ENCODE measurements at regions not wholly inside any gene's neighbourhood (a gene's known extent, or its start where the extent isn't known, plus 50 kb on each side); places are given as distances from the start of the nearest gene placed in this dataset.

DNA sequence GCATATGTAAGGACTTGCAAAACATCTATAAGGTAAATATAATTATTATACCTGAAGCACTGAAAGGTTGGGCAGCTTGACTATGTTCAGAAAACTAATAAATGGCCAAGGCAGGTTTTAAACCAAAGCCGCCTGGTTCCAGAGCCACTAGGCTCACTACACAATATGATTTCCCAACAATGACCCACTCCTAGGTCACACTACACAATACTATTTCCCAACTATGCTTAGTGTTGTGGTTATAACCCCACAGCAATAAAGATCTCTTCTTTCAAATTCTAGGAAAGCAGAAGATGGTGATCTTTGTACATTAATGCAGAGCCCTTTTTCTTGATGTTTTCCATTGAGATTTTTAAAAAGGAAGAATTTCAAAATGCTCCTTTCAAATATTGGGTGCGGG lies 180.4 kb downstream of the CYRIA start:
- H3K9ac ChIP-seq (ENCODE audit: low read depth, low read length): no peak overlapping the region
- dilution Hi-C loops (cut with HindIII; ENCODE audit: low sequenced_read_pairs, unreplicated experiment): no loop called here
- H2BK5ac ChIP-seq (ENCODE audit: low read depth, low read length, poor library complexity, severe bottlenecking): no peak overlapping the region
- intact Hi-C loops (cut with micrococcal nuclease): loop anchor here (5.0 kb wide), 1 partner anchor 848 kb away; no protein-coding TSS in a partner anchor
- H3K18ac ChIP-seq (ENCODE audit: low read depth, low read length): no peak overlapping the region
- ATAC-seq (ENCODE audit: low read depth) (no peak), DNase-seq (no peak)
- H3K4me2 ChIP-seq (ENCODE audit: low read depth, low read length): no peak overlapping the region
- no peak overlapping the region for H2BK120ac ChIP-seq (ENCODE audit: low read depth, low read length)
- no peak overlapping the region for H3K56ac ChIP-seq (ENCODE audit: extremely low read depth, insufficient read depth, low read length)
- no peak overlapping the region for H2BK20ac ChIP-seq (ENCODE audit: low read depth, low read length)
- no peaks in the 10 kb centered on the region for H4K20me1 ChIP-seq (ENCODE audit: insufficient read depth, low read length)
- no peak overlapping the region for H3K4me3 ChIP-seq (ENCODE audit: insufficient read depth, low read depth, low read length)
- ChIA-PET POLR2A (ENCODE audit: unreplicated experiment) (no interaction called here), CTCF (no interaction called here)
- H3K36me3 ChIP-seq (ENCODE audit: control insufficient read depth, insufficient read depth, low read length): no peaks in the 10 kb centered on the region
- no peak overlapping the region for H2AFZ ChIP-seq (replicated peaks; ENCODE audit: low read length, poor library complexity)
- no peak overlapping the region for H2BK15ac ChIP-seq (ENCODE audit: low read depth, low read length)
- TF ChIP-seq MAZ (IDR thresholded peaks at IDR 0.05; ENCODE audit: borderline replicate concordance, low read depth, low read length): no peak
- TF ChIP-seq MXI1 (IDR thresholded peaks at IDR 0.05; ENCODE audit: borderline replicate concordance, low read depth, low read length): no peak
- no peak for TF ChIP-seq MAFK (IDR thresholded peaks at IDR 0.05; ENCODE audit: low read depth, low read length)
- no peak for TF ChIP-seq RFX5 (IDR thresholded peaks at IDR 0.05; ENCODE audit: low read depth, low read length)
- no peak for TF ChIP-seq RAD21 (IDR thresholded peaks at IDR 0.05; ENCODE audit: low read length)
- no peak for TF ChIP-seq NFE2L2 (IDR thresholded peaks at IDR 0.05; ENCODE audit: low read depth, low read length)
- TF ChIP-seq, protein P1, sequence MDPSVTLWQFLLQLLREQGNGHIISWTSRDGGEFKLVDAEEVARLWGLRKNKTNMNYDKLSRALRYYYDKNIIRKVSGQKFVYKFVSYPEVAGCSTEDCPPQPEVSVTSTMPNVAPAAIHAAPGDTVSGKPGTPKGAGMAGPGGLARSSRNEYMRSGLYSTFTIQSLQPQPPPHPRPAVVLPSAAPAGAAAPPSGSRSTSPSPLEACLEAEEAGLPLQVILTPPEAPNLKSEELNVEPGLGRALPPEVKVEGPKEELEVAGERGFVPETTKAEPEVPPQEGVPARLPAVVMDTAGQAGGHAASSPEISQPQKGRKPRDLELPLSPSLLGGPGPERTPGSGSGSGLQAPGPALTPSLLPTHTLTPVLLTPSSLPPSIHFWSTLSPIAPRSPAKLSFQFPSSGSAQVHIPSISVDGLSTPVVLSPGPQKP (IDR thresholded peaks at IDR 0.05; ENCODE audit: borderline replicate concordance, low read depth, low read length): no peak
- no CpG with 5 or more reads among the region's 2 CpGs for WGBS, 2 experiments (ENCODE audit: extremely low coverage in 2 of 2, insufficient read length in 1 of 2)
- H3K9me1 ChIP-seq (ENCODE audit: insufficient read depth, low read length): no peaks in the 10 kb centered on the region
- H3K9me3 ChIP-seq (ENCODE audit: control insufficient read depth, insufficient read depth, low read length): peaks cover 2% of the 10 kb centered on the region
- H3K27me3 ChIP-seq (ENCODE audit: control insufficient read depth, insufficient read depth, low read length): no peaks in the 10 kb centered on the region
- no peaks in the 10 kb centered on the region for H3K4me1 ChIP-seq (ENCODE audit: control insufficient read depth, insufficient read depth, low read length)
- no peak overlapping the region for H3K27ac ChIP-seq (ENCODE audit: insufficient read depth, low read length)
- H2AK5ac ChIP-seq (ENCODE audit: low read depth, low read length): no peak overlapping the region
- no TSS peak for BruUV-seq (replicated peaks)
- in situ Hi-C loops (cut with MboI; ENCODE audit: low sequenced_read_pairs): no loop called here
- no peak overlapping the region for H4K91ac ChIP-seq (ENCODE audit: insufficient read depth, low read depth, low read length)
- H4K8ac ChIP-seq (ENCODE audit: low read depth in 2 of 2, low read length in 2 of 2): no peak overlapping the region
- no peak overlapping the region for H3K23ac ChIP-seq (ENCODE audit: low read depth, low read length)
- no peaks in the 10 kb centered on the region for H3K79me1 ChIP-seq (ENCODE audit: low read depth in 1 of 2, low read length in 2 of 2)
- no peak overlapping the region for H4K5ac ChIP-seq (ENCODE audit: low read depth, low read length)
- H2AK9ac ChIP-seq (replicated peaks; ENCODE audit: low read depth, low read length, poor library complexity): no peak overlapping the region
- no peak overlapping the region for H3K14ac ChIP-seq (replicated peaks; ENCODE audit: low read depth, low read length)
- H3K4ac ChIP-seq (ENCODE audit: low read depth, low read length): no peak overlapping the region

All from IMR-90 (cell line).